ENCODE measurements at regions not wholly inside any gene's neighbourhood (a gene's known extent, or its start where the extent isn't known, plus 50 kb on each side); places are given as distances from the start of the nearest gene placed in this dataset.

DNA sequence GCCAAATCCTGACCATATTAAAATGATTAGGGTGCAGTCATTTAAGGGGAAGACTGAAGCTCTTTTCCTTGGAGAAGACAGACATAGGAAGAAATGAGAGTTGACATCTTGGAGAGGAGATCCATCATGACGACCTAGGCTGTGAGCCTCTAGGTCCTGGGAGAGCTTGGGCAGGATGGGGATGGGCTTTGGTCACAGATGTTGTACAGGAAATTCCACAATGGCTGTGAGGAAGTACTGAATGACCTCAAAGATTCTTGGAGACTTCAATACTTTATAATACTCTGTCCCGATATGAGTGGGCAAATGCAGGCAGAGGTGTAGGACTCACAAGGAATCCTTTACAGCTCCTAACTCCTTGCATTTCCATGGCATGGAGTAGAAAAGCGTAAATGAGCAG lies 204.9 kb upstream of the FRMD6 start:
- ATAC-seq (no peak), DNase-seq (no peak)
- no peaks in the 10 kb centered on the region for H3K9me3 ChIP-seq
- no peaks in the 10 kb centered on the region for H3K36me3 ChIP-seq (ENCODE audit: low read depth)
- TF ChIP-seq, protein P1, sequence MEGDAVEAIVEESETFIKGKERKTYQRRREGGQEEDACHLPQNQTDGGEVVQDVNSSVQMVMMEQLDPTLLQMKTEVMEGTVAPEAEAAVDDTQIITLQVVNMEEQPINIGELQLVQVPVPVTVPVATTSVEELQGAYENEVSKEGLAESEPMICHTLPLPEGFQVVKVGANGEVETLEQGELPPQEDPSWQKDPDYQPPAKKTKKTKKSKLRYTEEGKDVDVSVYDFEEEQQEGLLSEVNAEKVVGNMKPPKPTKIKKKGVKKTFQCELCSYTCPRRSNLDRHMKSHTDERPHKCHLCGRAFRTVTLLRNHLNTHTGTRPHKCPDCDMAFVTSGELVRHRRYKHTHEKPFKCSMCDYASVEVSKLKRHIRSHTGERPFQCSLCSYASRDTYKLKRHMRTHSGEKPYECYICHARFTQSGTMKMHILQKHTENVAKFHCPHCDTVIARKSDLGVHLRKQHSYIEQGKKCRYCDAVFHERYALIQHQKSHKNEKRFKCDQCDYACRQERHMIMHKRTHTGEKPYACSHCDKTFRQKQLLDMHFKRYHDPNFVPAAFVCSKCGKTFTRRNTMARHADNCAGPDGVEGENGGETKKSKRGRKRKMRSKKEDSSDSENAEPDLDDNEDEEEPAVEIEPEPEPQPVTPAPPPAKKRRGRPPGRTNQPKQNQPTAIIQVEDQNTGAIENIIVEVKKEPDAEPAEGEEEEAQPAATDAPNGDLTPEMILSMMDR (IDR thresholded peaks at IDR 0.05) = no peak
- no peaks in the 10 kb centered on the region for H3K4me1 ChIP-seq (ENCODE audit: low read depth)
- no peak overlapping the region for H3K4me3 ChIP-seq
- intact Hi-C loops (cut with DNase I, micrococcal nuclease) = no loop called here

DNA sequence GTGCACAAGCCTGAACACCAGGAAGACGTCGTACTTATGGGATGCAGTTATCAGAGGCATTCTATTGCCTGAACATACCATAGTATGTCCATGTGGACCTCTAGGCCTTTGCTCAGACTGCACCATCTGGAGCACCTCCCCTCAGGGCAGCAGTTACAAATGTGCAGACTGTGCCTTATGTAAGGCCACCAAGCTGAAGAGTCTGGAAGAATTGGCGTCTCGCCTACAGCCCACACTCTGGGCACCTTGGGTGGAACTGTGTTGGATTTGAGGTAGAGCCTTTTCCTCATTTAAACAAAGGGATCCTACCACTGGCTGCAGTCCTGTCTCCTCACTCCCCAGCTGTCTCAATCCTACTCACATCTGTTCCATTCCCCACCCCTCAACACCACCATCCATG lies 204.3 kb upstream of the FRMD6 start:
- Histone ChIP-seq H3K4me3 (no peak overlapping the region), H3K9me3 (no peaks in the 10 kb centered on the region), H3K4me1 (ENCODE audit: low read depth) (no peaks in the 10 kb centered on the region), H3K36me3 (ENCODE audit: low read depth) (no peaks in the 10 kb centered on the region)
- intact Hi-C loops (cut with DNase I, micrococcal nuclease) = no loop called here
- DNase-seq (no peak), ATAC-seq (no peak)
- TF ChIP-seq, protein P1 (IDR thresholded peaks at IDR 0.05) = no peak

DNA sequence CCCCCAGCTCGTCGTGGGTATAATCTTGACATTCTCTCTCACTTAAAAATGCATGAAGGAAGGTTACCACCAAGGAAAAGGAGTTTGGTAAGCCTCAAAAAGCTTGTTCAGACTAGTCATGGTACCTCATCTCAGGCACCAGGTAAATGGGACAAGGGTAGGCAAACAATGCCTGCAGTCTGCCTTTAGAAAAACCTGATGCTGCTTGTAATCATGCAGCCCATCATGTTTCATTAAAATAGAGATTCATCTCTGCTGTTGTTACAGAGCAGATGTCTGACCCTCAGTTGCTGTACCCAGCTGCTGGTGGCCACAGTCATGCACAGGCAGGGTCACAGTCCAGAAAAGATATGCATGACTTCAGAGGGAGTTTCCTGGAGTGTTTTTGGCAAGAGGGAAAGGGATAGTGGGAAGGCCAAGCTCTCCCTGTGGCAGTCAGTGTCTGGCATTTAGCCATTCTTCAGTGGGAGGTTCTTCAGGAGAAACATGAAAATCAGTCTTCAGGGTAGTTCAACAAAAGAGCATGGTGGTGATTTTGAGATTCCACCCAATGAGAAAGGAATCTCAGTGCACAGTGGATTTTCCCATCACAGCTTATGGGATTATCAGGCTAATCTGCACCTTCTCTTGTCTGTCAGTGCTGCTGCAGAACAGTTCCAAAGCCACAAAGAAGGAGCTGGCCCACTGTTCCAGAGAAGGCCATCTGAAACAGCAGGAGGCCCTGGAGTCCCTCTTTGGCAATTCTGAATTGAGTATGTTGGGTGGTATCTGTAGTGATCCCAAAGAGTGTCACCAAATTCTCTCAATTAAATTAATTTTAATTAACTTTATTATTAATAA lies 202.7 kb upstream of the FRMD6 start:
- Histone ChIP-seq H3K9me3 (no peaks in the 10 kb centered on the region), H3K36me3 (ENCODE audit: low read depth) (no peaks in the 10 kb centered on the region), H3K4me1 (ENCODE audit: low read depth) (no peaks in the 10 kb centered on the region), H3K4me3 (no peak overlapping the region)
- peak in 1 of 3 donors; percentile 11 for DNase-seq
- TF ChIP-seq, protein P1 (IDR thresholded peaks at IDR 0.05) = no peak
- ATAC-seq = peak; percentile 38
- intact Hi-C loops (cut with DNase I, micrococcal nuclease) = no loop called here

DNA sequence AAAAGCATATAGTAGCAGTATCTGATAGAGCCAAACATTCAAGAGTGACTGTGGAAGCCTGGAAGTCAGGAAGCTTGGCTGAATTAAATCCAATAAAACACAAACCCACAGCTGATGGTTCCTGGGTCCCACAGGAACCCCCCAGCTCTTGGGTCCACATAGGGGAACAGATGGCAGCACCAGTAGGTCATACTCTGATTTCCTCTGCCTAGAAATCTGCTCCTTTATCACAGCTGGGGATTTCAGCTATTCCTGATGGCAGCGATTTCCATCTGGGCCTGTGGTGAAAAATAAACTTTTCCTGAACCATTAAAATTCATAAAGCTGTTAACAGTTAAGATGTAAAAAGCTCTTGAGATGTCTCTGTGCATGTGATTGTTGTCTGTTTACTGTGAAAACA lies 202.0 kb upstream of the FRMD6 start:
- Histone ChIP-seq H3K9me3 (no peaks in the 10 kb centered on the region), H3K36me3 (ENCODE audit: low read depth) (no peaks in the 10 kb centered on the region), H3K4me3 (no peak overlapping the region), H3K4me1 (ENCODE audit: low read depth) (no peaks in the 10 kb centered on the region)
- no peak for DNase-seq
- TF ChIP-seq, protein P1 (IDR thresholded peaks at IDR 0.05) = no peak
- intact Hi-C loops (cut with DNase I, micrococcal nuclease) = no loop called here
- no peak for ATAC-seq

DNA sequence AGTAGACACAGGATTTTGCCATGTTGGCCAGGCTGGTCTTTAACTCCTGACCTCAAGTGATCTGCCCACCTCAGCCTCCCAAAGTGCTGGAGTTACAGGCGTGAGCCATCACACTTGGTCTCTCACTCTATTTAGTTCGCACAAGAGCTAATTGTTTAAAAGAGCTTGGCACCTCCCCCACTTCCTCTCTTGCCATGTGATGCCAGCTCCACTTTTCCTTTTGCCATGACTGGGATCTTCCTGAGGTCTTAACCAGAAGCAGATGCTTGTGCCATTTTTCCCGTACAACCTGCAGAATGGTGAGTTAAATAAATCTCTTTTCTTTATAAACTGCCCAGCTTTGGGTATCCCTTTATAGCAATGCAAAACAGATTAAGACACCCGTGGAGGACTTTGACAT lies 200.1 kb upstream of the FRMD6 start:
- no peak for ATAC-seq
- H3K9me3 ChIP-seq = no peaks in the 10 kb centered on the region
- H3K4me1 ChIP-seq (ENCODE audit: low read depth) = no peaks in the 10 kb centered on the region
- no peaks in the 10 kb centered on the region for H3K36me3 ChIP-seq (ENCODE audit: low read depth)
- TF ChIP-seq, protein P1 (IDR thresholded peaks at IDR 0.05) = no peak
- DNase-seq = no peak
- no peak overlapping the region for H3K4me3 ChIP-seq
- intact Hi-C loops (cut with DNase I, micrococcal nuclease) = no loop called here

Data from mucosa of descending colon (tissue), 3 donors.